Osteocyte (in vitro differentiated cells): ENCODE measurements at regions not wholly inside any gene's neighbourhood (a gene's known extent, or its start where the extent isn't known, plus 50 kb on each side); places are given as distances from the start of the nearest gene placed in this dataset.
A peak's percentile ranks its signal among the peaks of the same experiment; 100 is the strongest.

Experiments used
- DNase-seq: peaks from one replicate; pipeline ENCODE4 v3.0.0; 2021; ENCODE audit warnings: mixed read lengths; ENCODE audit not compliant: unreplicated experiment; ENCODE audit errors: extremely low spot score
- H3K27ac Mint-ChIP-seq: one replicate; pipeline ENCODE4 v1.8.0; 2021; ENCODE audit warnings: mild to moderate bottlenecking, mixed read lengths; ENCODE audit not compliant: unreplicated experiment
- H3K27me3 Mint-ChIP-seq: one replicate; pipeline ENCODE4 v1.8.0; 2021; ENCODE audit warnings: mixed read lengths; ENCODE audit not compliant: unreplicated experiment
- H3K36me3 Mint-ChIP-seq: one replicate; pipeline ENCODE4 v1.8.0; 2021; ENCODE audit warnings: mixed read lengths; ENCODE audit not compliant: unreplicated experiment
- H3K4me1 Mint-ChIP-seq: one replicate; pipeline ENCODE4 v1.8.0; 2021; ENCODE audit warnings: mixed read lengths; ENCODE audit not compliant: unreplicated experiment
- H3K4me3 Mint-ChIP-seq: one replicate; pipeline ENCODE4 v1.8.0; 2021; ENCODE audit warnings: mild to moderate bottlenecking, moderate library complexity, mixed read lengths; ENCODE audit not compliant: unreplicated experiment
- H3K9me3 Mint-ChIP-seq: one replicate; pipeline ENCODE4 v1.8.0; 2021; ENCODE audit warnings: mixed read lengths; ENCODE audit not compliant: unreplicated experiment
- TF ChIP-seq, protein P1 (sequence below): fragments of 200-600 bp; sonication (generic); IDR thresholded peaks from 2 replicates; pipeline ENCODE4 v1.5.0; 2021; ENCODE audit warnings: antibody characterized with exemption, mild to moderate bottlenecking, moderate library complexity

DNA sequence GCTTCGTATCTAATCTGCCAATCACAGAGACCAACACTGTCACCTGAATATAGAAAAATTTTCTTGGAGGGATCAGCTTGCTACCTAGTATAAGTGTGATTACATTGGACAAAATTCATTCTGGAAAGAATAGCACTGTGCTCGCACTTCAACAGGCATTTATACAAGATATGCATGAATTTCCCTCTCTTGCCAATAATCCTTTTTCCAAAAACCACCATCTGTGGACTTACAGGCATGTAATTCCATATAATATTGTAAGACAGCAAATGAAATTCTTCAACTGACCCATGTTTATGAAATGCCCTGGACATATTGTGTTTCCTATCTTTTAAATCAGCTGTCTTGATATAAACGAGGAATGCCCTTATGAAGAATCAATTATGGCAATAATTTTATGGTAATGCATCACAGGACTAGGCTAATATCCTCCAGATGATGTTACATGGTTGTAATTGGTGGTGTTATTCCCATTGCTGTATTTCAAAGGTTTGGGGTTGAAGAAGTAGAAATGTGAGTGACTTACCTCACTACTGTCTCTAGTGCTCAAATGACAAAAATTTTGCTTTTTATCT, 861.4 kb upstream of the NECTIN3 start:
- peaks cover 18% of the 10 kb centered on the region for H3K9me3 Mint-ChIP-seq
- no peaks in the 10 kb centered on the region for H3K4me1 Mint-ChIP-seq
- H3K4me3 Mint-ChIP-seq, result no peak overlapping the region
- peaks cover 3% of the 10 kb centered on the region for H3K36me3 Mint-ChIP-seq
- TF ChIP-seq, protein P1, sequence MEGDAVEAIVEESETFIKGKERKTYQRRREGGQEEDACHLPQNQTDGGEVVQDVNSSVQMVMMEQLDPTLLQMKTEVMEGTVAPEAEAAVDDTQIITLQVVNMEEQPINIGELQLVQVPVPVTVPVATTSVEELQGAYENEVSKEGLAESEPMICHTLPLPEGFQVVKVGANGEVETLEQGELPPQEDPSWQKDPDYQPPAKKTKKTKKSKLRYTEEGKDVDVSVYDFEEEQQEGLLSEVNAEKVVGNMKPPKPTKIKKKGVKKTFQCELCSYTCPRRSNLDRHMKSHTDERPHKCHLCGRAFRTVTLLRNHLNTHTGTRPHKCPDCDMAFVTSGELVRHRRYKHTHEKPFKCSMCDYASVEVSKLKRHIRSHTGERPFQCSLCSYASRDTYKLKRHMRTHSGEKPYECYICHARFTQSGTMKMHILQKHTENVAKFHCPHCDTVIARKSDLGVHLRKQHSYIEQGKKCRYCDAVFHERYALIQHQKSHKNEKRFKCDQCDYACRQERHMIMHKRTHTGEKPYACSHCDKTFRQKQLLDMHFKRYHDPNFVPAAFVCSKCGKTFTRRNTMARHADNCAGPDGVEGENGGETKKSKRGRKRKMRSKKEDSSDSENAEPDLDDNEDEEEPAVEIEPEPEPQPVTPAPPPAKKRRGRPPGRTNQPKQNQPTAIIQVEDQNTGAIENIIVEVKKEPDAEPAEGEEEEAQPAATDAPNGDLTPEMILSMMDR, result no peak
- no peaks in the 10 kb centered on the region for H3K27me3 Mint-ChIP-seq
- DNase-seq, result no peak
- no peak overlapping the region for H3K27ac Mint-ChIP-seq

DNA sequence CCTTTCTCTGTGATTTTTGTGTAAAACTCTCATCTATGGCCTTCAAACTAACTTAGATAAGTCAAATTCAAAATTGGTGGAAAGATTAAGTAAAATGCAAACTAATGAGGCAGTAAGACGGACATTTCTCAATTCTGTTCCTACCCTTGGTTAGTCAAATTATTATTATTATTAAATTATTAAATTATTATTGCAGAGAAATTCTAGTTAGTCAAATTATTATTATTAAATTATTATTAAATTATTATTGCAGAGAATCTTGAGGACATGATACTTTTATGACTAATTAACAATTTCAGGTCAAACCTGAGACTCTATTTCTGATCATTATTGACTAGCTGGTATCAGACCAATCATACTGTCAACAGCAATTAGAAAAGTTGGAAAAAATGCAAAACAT, 845.0 kb upstream of the NECTIN3 start:
- Mint-ChIP-seq H3K9me3 (peaks cover 8% of the 10 kb centered on the region), H3K27ac (no peak overlapping the region), H3K36me3 (no peaks in the 10 kb centered on the region), H3K27me3 (no peaks in the 10 kb centered on the region), H3K4me3 (no peak overlapping the region), H3K4me1 (peaks cover 2% of the 10 kb centered on the region)
- no peak for DNase-seq
- TF ChIP-seq, protein P1, result no peak

DNA sequence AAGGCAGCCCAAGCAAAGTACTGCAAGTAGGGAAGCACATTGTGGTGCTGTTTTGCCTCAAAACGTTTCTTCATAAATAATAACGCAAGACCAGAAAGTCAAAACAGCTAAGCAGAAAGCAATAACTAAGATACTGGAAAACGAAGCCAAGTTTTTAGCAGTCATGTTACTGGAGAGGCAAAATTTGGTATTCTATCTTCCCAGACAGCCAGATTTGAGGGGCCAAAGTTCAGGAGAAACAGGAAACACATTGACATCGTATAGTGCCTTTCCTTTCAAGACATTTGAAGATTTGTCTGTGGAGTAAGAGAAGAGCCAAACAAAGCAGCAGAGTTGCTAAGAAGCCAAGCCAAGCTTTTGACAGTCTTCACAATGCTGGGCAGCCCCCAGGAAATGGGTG, 843.6 kb upstream of the NECTIN3 start:
- Mint-ChIP-seq H3K9me3 (peaks cover 8% of the 10 kb centered on the region), H3K27me3 (no peaks in the 10 kb centered on the region), H3K27ac (no peak overlapping the region), H3K4me1 (peaks cover 2% of the 10 kb centered on the region), H3K36me3 (no peaks in the 10 kb centered on the region), H3K4me3 (no peak overlapping the region)
- TF ChIP-seq, protein P1, result no peak
- DNase-seq, result no peak

DNA sequence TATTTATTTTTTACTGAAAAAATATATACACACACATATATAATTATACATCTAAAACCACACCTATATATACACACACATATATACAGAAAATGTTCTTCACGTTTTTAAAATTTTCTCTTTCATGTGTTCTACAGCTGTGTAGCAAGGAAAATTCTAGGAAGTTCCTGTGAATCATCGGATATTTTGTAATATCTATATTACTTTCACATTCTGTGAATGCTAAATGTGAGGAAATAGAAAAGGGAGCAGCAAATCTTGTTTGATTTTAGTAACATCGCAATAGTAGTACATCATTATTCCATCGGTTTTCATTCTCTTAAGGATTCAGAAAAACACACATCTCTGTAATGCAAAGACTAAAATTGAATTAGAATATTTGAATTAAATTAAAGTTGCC, 836.8 kb upstream of the NECTIN3 start:
- Mint-ChIP-seq H3K4me3 (no peak overlapping the region), H3K4me1 (peaks cover 15% of the 10 kb centered on the region), H3K9me3 (peaks cover 5% of the 10 kb centered on the region), H3K36me3 (peaks cover 4% of the 10 kb centered on the region), H3K27me3 (no peaks in the 10 kb centered on the region), H3K27ac (no peak overlapping the region)
- TF ChIP-seq, protein P1, result no peak
- no peak for DNase-seq

DNA sequence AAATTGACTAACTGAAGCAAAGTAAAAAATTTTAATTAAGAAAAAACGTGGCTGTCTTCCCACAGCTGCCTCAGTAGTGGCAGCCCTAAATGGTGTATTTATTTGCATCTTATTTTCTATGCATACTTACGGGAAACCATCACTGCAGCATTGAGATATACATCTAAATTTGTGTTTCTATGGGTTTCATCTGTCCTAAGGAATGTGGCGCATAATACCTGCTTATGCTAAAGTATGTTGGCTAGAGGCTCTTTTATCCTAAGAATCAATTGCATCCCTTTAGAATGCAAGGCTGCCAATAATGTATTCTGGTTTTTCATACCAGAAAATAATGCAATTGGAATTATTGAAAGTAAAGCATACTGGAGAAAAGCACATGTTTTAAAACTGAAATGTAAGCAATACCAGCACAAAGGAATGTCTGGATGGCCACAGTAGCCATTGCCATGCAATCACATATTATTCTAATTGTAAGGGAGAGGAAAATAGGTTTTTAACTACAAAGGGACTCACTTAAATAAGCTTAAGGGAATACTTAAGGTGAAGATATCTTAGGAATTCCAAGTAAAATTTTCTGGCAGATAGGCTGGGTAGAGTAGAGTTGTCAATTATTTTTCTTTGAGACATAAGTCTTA, 834.5 kb upstream of the NECTIN3 start:
- Mint-ChIP-seq H3K9me3 (peaks cover 7% of the 10 kb centered on the region), H3K4me1 (peaks cover 15% of the 10 kb centered on the region), H3K27ac (peak overlapping the region; percentile 20), H3K4me3 (no peak overlapping the region), H3K36me3 (peaks cover 4% of the 10 kb centered on the region), H3K27me3 (no peaks in the 10 kb centered on the region)
- no peak for DNase-seq
- TF ChIP-seq, protein P1, result no peak
